Tibial nerve (tissue), 4 donors: ENCODE measurements at regions not wholly inside any gene's neighbourhood (a gene's known extent, or its start where the extent isn't known, plus 50 kb on each side); places are given as distances from the start of the nearest gene placed in this dataset.

Experiments
- CTCF ChIP-seq, 5 experiments: fragments of 200-600 bp in 3 of 5; fragments of 450-650 bp in 2 of 5; sonication (generic) in 3 of 5; IDR thresholded peaks; one replicate each; pipeline ENCODE4 v1.5.1; 2016 to 2019; ENCODE audit warnings: antibody characterized with exemption in 5 of 5, mild to moderate bottlenecking in 3 of 5, moderate library complexity in 2 of 5
- EP300 ChIP-seq, 2 donors: sonication (generic); formaldehyde crosslinking; IDR thresholded peaks; one replicate each; pipeline ENCODE4 v1.6.1; 2017; ENCODE audit warnings: antibody characterized with exemption in 2 of 2, mild to moderate bottlenecking in 1 of 2
- POLR2A ChIP-seq, 2 donors: fragments of 450-650 bp; IDR thresholded peaks; one replicate each; pipeline ENCODE4 v1.6.1; 2017; ENCODE audit warnings: antibody characterized with exemption in 2 of 2, mild to moderate bottlenecking in 2 of 2, moderate library complexity in 2 of 2

- no peak for TF ChIP-seq CTCF (IDR thresholded peaks at IDR 0.05)
- TF ChIP-seq POLR2A (IDR thresholded peaks at IDR 0.05): no peak
- no peak for TF ChIP-seq EP300 (IDR thresholded peaks at IDR 0.05)
Observed at GRCh38 chr5:74413403-74414048, 227.0 kb downstream of the ENC1 start.
